Fibroblast of mammary gland (primary cell): ENCODE measurements at regions not wholly inside any gene's neighbourhood (a gene's known extent, or its start where the extent isn't known, plus 50 kb on each side); places are given as distances from the start of the nearest gene placed in this dataset.

Source experiments
- DNase-seq: peaks from one replicate; pipeline ENCODE4 v3.0.0-alpha.2; 2010; ENCODE audit warnings: low read depth
- H3K4me3 ChIP-seq: 2 replicates; pipeline ENCODE4 v1.5.1; 2011; ENCODE audit warnings: low read depth, mild to moderate bottlenecking, low read length, moderate library complexity; ENCODE audit not compliant: control insufficient read depth
- CTCF ChIP-seq: conservative IDR thresholded peaks from 2 replicates; pipeline ENCODE4 v1.5.1; 2011; ENCODE audit warnings: low read depth, low read length, inconsistent platforms; ENCODE audit not compliant: control insufficient read depth, insufficient read depth

- no peak overlapping the region for H3K4me3 ChIP-seq
- no peak for TF ChIP-seq CTCF
- no peak for DNase-seq
Measured at GRCh38 chr1:58862728-58863385, 79.0 kb upstream of the JUN start.

GRCh38 chr1:58864654-58865053 lies 80.8 kb upstream of the JUN start:
- DNase-seq = no peak
- no peak for TF ChIP-seq CTCF
- no peak overlapping the region for H3K4me3 ChIP-seq

DNA sequence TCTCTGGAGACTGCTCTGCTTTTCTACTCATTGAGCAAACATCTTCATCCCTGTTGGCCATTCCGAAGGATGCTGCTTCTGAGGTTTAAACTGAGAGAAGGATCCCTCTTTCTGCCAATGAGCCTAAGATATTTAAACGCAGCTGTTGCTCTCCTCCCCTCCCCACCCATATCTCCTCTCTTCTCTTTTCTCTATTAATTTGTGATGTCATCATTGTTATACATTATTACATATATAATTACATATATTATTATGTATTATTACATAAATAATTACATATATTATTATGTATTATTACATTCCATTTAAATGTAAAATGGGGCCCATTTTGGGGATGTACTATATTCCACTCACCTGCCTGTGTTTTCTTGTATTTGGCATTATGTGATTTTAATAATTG lies 82.7 kb upstream of the JUN start:
- no peak for TF ChIP-seq CTCF
- no peak overlapping the region for H3K4me3 ChIP-seq
- no peak for DNase-seq

GRCh38 chr1:58869638-58870297 lies 85.9 kb upstream of the JUN start:
- no peak for TF ChIP-seq CTCF
- no peak overlapping the region for H3K4me3 ChIP-seq
- no peak for DNase-seq

- no peak for DNase-seq
- no peak overlapping the region for H3K4me3 ChIP-seq
- no peak for TF ChIP-seq CTCF
Measured at GRCh38 chr1:58870298-58870676, 86.4 kb upstream of the JUN start.

DNA sequence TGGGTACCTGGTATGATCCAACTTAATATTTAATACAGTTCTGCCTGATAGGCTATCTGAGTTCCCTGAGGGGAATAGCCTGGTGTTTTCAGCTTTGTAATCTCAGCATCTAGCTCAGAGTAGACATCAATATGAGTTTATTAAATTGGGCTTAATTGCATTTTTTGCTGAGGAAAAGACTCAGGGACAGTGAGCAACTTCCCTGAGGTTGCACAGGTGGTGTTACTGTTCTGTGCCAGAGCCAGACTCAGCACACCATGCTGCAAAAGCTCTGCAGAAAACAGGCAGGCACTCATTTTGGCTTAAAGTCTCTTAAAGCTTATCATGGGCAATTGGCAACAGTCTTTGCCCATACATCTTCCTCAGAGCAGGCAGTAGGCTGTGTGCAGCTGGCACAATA lies 90.5 kb upstream of the JUN start:
- no peak for TF ChIP-seq CTCF
- no peak overlapping the region for H3K4me3 ChIP-seq
- DNase-seq = no peak
